MCF 10A (cell line): ENCODE measurements at regions not wholly inside any gene's neighbourhood (a gene's known extent, or its start where the extent isn't known, plus 50 kb on each side); places are given as distances from the start of the nearest gene placed in this dataset.
A peak's percentile ranks its signal among the peaks of the same experiment; 100 is the strongest.

ENCODE experiments used
- BruUV-seq: library from RNA; stranded (reverse); fragments of 400-500 nt; replicated peaks from 2 replicates; lab custom pipeline; 2021; lab: Mats Ljungman, UMichigan
- CTCF ChIA-PET: fragments of 300-600 bp; sonication (Branson Sonifier 250); formaldehyde crosslinking; extraction: SDS; loops from one replicate; lab custom pipeline; 2021; ENCODE audit warnings: antibody characterized with exemption, inconsistent platforms; lab: Yijun Ruan, JAX
- POLR2A ChIA-PET: fragments of 300-600, 350-650 bp; sonication (Branson Sonifier 250); formaldehyde crosslinking; extraction: SDS; loops from one replicate; lab custom pipeline; 2020; ENCODE audit warnings: antibody characterized with exemption, inconsistent platforms; lab: Yijun Ruan, JAX
- DNase-seq: peaks from one replicate; pipeline ENCODE4 v3.0.0-alpha.2; 2018; ENCODE audit not compliant: unreplicated experiment
- H3K27ac Mint-ChIP-seq: one replicate; pipeline ENCODE4 v1.8.0; 2022; ENCODE audit warnings: mild to moderate bottlenecking, low read depth, mixed read lengths; ENCODE audit not compliant: unreplicated experiment
- H3K27me3 Mint-ChIP-seq: one replicate; pipeline ENCODE4 v1.8.0; 2022; ENCODE audit warnings: mixed read lengths; ENCODE audit not compliant: insufficient read depth, unreplicated experiment
- H3K36me3 Mint-ChIP-seq: one replicate; pipeline ENCODE4 v1.8.0; 2022; ENCODE audit warnings: mild to moderate bottlenecking, moderate library complexity, mixed read lengths; ENCODE audit not compliant: insufficient read depth, unreplicated experiment
- H3K4me1 Mint-ChIP-seq: one replicate; pipeline ENCODE4 v1.8.0; 2022; ENCODE audit warnings: mixed read lengths; ENCODE audit not compliant: insufficient read depth, unreplicated experiment
- H3K4me3 Mint-ChIP-seq: one replicate; pipeline ENCODE4 v1.8.0; 2022; ENCODE audit warnings: mild to moderate bottlenecking, moderate library complexity, mixed read lengths; ENCODE audit not compliant: unreplicated experiment
- H3K9me3 Mint-ChIP-seq: one replicate; pipeline ENCODE4 v1.8.0; 2022; ENCODE audit warnings: mixed read lengths; ENCODE audit not compliant: unreplicated experiment
- CTCF ChIP-seq: fragments of 200-600 bp; IDR thresholded peaks from one replicate; pipeline ENCODE4 v1.8.0; 2022; ENCODE audit warnings: antibody characterized with exemption, mild to moderate bottlenecking; ENCODE audit not compliant: unreplicated experiment
- intact Hi-C: fragments of 100-400 bp; cut with micrococcal nuclease; formaldehyde crosslinking; loops from 2 replicates; pipeline ENCODE4 v1.14.1; 2022

GRCh38 chr9:99350461-99350860, 128.4 kb downstream of the SEC61B start:
- BruUV-seq, result no TSS peak
- CTCF ChIA-PET, result no interaction called here
- POLR2A ChIA-PET, result no interaction called here
- intact Hi-C loops, result no loop called here
- no peaks in the 10 kb centered on the region for H3K27me3 Mint-ChIP-seq
- TF ChIP-seq CTCF, result no peak
- H3K9me3 Mint-ChIP-seq, result no peaks in the 10 kb centered on the region
- no peak overlapping the region for H3K4me3 Mint-ChIP-seq
- H3K36me3 Mint-ChIP-seq, result no peaks in the 10 kb centered on the region
- no peak overlapping the region for H3K27ac Mint-ChIP-seq
- H3K4me1 Mint-ChIP-seq, result peaks cover 4% of the 10 kb centered on the region
- no peak for DNase-seq

- CTCF ChIA-PET, result interaction anchor here (0.8 kb wide), 1 partner anchor 281 kb away, joined by 3 read pairs; no protein-coding TSS in a partner anchor
- intact Hi-C loops, result no loop called here
- BruUV-seq, result no TSS peak
- peak; percentile 12 for DNase-seq
- Mint-ChIP-seq H3K4me1 (no peaks in the 10 kb centered on the region), H3K27ac (no peak overlapping the region), H3K4me3 (no peak overlapping the region), H3K27me3 (no peaks in the 10 kb centered on the region), H3K36me3 (no peaks in the 10 kb centered on the region), H3K9me3 (no peaks in the 10 kb centered on the region)
- POLR2A ChIA-PET, result no interaction called here
- no peak for TF ChIP-seq CTCF
Measured at GRCh38 chr9:99351647-99352046, 129.6 kb downstream of the SEC61B start.

- CTCF ChIA-PET, result no interaction called here
- H3K27ac Mint-ChIP-seq, result no peak overlapping the region
Measured at GRCh38 chr9:99352826-99353225, 130.7 kb downstream of the SEC61B start.

GRCh38 chr9:99353408-99353807, 131.3 kb downstream of the SEC61B start:
- H3K36me3 Mint-ChIP-seq, result no peaks in the 10 kb centered on the region
- no peak overlapping the region for H3K27ac Mint-ChIP-seq
- ChIA-PET POLR2A (interaction anchor here (0.7 kb wide), 1 partner anchor 11 kb away, joined by 3 read pairs; no protein-coding TSS in a partner anchor), CTCF (interaction anchor here (0.6 kb wide), 1 partner anchor 169 kb away, joined by 3 read pairs; no protein-coding TSS in a partner anchor)
- H3K4me1 Mint-ChIP-seq, result no peaks in the 10 kb centered on the region
- H3K9me3 Mint-ChIP-seq, result no peaks in the 10 kb centered on the region
- intact Hi-C loops, result no loop called here
- BruUV-seq, result no TSS peak
- TF ChIP-seq CTCF, result no peak
- DNase-seq, result peak; percentile 92
- H3K4me3 Mint-ChIP-seq, result no peak overlapping the region
- no peaks in the 10 kb centered on the region for H3K27me3 Mint-ChIP-seq

More at GRCh38 chr9:99352826-99353225, 130.7 kb downstream of the SEC61B start:
- TF ChIP-seq CTCF, result no peak
- BruUV-seq, result no TSS peak
- Mint-ChIP-seq H3K27me3 (no peaks in the 10 kb centered on the region), H3K4me1 (no peaks in the 10 kb centered on the region), H3K36me3 (no peaks in the 10 kb centered on the region), H3K4me3 (no peak overlapping the region), H3K9me3 (no peaks in the 10 kb centered on the region)
- POLR2A ChIA-PET, result interaction anchor here (0.7 kb wide), 1 partner anchor 10 kb away, joined by 3 read pairs; no protein-coding TSS in a partner anchor
- DNase-seq, result no peak
- intact Hi-C loops, result no loop called here
